ENCODE measurements at regions not wholly inside any gene's neighbourhood (a gene's known extent, or its start where the extent isn't known, plus 50 kb on each side); places are given as distances from the start of the nearest gene placed in this dataset.

DNA sequence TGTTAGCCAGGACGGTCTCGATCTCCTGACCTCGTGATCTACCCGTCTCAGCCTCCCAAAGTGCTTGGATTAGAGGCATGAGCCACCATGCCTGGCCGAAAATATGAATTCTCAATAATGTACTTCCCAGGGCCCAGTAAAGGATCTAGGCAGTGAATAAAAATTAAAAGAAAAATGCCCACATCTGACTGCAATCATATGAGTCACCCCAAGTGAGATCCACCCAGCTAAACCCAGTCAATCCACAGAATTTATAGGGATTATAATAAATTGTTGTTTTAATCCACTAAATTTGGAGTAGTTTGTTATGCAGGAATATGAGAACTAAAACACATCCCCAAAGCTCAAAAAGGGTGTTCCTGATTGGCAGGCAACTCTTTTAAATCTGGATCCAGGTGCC lies 93.5 kb upstream of the STK39 start:
- no peak for DNase-seq

DNA sequence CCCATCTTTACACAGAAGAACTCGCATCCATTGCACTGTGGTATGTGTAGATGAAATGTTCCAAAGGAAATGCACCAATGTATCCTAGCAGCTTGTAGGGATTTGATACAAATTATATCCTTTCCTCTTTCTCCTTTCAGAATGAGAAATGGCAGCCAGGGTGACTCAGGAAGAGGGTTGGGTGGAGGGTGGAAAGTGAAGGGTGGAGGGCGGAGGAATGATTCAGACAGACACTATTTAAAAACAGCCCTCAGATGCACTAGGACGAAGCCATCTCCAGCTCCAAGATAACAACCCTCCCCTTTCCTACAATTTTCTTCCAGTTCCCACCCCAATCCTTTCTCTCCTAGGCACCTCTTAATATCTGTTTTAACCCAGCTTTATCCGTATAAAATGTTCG lies 96.2 kb upstream of the STK39 start:
- peak; percentile 33 for DNase-seq

DNA sequence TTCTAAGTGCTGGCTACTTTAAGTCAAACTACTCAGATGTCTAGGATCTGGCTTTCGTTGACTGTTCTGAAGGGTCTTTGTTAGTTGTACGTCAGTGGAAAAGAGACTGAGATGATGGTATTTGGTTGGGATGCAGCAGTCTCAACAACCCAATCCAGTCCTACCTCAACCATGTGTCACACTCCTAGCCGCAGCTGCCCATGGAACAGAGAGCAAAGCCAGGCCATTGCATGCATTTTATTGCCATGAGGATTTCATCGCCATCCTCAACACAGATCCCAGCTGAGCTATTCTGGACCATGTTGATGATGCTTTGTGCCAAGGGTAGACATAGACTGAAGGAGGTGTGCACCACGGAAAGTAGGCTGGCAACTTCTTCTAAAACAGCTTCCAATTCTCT lies 97.3 kb upstream of the STK39 start:
- no peak for DNase-seq

DNA sequence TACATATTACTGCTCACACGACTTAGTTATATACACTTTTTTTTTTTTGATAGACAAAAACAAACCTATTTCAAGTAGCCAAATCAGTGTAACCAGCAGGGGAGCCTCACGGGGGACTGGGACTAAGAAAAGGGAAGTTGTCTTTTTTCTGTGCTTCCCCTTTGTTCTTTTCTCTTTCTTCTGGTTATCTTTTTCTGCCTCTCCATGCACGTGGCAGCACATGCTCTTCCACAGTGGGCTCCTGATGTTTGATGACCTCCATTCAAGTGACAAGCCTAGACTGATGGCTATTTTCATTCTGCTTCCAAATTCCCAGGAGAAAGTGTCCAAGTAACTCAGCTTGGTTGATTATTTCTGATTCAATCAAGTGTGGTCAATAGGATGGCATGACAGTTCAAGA lies 98.2 kb upstream of the STK39 start:
- DNase-seq: peak; percentile 41

DNA sequence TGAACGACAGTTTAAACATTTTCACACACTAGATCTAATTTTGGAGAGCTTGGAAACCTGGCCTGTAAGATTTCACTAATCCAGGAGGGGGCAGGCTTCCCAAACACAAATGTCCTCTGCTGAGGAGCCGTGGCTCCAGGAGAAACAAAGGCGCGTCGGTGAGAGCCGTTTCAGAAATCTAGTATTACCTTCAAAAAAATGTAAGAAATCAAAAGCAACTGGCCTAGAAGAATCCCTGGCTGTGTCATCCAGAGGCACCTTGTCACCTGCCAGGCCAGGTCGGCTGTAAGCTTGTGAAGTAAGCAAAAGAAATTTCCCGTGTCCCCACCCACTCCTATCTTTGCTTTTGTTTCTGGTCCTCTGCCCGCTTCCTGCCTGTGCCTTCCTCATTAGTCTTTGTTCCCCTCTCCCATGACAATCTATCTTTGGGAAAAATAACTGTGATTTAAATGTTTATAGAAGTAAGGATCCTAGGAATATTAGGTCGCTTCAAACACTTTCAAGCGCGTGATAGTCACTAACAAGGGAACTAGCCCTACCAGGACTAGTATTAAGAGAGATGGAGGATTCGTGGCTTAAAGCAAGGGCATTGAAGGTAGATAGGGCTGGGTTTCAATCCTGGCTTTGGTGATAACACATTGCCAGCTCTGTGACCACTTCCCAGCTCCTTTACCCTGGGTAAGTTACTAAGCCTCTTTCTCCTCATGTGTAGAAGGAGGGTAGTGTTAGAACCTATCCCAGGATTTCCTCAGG lies 99.5 kb upstream of the STK39 start:
- peak; percentile 80 for DNase-seq

- peak; percentile 59 for DNase-seq
Measured at GRCh38 chr2:168348076-168348475, 100.7 kb upstream of the STK39 start.

- no peak for DNase-seq
Measured at GRCh38 chr2:168350380-168350779, 103.0 kb upstream of the STK39 start.

GRCh38 chr2:168353251-168353650 lies 102.8 kb upstream of the CERS6 start:
- DNase-seq: no peak

GRCh38 chr2:168354499-168354898 lies 101.6 kb upstream of the CERS6 start:
- no peak for DNase-seq

DNA sequence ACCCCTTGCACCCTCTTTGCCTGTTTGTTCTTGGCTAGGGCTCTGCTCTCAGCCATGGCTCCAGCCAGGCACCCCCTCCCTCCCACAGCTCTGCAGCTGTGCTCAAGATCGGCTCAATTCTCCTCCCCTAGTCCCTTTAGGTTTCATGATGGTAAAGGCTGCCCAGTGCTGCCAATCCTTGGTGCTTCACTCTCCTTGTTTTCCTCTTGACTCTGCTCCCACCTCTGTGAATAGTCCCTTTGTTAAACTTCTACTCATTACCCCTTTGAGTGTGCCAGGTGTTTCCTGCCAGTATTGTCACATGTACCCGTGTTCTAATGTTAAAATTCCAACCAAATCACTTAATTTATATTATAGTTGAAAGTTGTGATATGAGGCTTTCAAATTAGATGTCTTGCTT lies 101.0 kb upstream of the CERS6 start:
- DNase-seq: no peak

- DNase-seq: no peak
Measured at GRCh38 chr2:168355779-168356476, 100.1 kb upstream of the CERS6 start.

- DNase-seq: no peak
Measured at GRCh38 chr2:168356477-168356835, 99.6 kb upstream of the CERS6 start.

DNA sequence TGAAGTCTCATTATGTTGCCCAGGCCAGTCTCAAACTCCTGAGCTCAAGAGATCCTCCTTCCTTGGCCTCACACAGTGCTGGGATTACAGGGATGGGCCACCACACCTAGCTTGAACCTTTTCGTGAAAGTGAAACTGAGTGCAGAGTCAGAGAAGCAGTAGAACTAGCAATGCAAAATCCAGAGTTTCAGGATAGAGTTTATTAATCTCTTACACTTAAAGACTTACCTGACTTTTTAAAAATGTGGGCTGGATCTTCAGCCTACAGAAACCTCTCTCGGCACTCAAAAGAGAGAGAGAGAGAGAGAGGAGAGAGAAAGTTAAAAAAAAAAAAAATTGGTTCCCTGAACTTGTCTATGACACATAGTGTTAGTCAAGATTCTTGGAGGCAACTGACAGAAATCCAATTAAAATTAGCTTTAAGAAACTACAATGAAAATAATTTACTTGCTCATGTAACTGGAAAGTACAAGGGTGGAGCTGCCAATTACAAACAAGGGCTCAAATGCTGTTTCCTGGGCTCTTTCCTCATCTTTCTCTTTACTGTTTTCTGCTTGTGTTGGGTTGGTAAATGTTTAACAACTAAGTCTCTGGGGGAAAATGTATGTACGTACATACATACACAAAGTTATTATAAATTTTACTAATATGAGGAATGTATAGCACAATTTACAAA lies 98.1 kb upstream of the CERS6 start:
- peak; percentile 47 for DNase-seq

GRCh38 chr2:168359082-168359481 lies 97.0 kb upstream of the CERS6 start:
- no peak for DNase-seq

DNA sequence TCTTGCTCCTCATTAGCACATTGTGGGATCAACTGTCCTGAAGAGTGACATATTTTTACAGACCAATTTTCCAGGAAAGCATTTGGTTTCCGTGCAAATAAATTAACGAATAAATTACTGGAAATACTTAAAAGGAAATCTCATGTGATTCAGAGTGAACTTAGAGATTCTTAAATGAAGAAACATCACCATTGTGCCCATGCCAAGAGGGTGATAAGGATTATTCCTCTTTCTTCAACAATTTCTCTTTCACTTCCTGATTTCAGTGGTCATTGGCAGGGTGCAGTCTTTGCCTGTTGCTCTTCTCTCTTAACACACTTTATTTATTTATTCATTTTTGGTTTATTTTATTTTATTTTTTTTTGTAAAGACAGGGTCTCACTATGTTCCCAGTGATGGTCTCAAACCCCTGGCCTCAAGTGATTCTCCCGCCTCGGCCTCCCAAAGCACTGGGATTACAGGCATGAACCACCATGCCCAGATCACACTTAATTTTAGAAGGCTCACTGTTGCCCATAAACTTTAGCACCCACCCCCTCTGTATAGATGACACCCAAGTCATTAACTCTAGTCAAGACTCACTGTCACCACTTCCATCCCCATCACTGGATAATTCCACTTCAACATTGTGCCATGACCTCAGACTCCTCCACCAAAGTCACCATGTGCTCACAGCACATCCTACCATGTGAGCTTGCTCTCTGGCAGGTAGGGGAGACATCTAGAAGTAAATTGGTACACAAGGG lies 92.6 kb upstream of the CERS6 start:
- DNase-seq: peak; percentile 87

DNA sequence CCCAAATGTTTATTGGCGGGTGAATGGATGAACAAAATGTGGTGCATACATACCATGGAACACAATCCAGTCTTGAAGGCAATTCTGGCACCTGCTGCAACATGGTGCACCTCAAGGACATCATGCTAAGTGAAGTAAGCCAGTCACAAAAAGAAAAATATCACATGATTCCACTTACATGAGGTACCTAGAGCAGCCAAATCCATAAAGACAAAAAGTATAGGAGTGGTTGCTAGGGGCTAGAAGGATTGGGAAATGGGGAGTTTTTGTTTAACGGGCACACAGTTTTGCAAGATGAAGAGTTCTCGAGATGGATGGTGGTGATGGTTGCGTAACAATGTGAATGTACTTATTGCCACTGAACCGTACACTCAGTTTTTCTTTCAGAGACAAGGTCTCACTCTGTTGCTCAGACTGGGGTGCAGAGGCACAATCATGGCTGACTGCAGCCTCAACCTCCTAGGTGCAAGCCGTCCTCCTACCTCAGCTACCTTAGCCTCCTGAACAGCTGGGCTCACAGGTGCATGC lies 90.9 kb upstream of the CERS6 start:
- DNase-seq: peak; percentile 86

- no peak for DNase-seq
Measured at GRCh38 chr2:168369031-168369430, 87.0 kb upstream of the CERS6 start.

GRCh38 chr2:168371273-168372019 lies 84.6 kb upstream of the CERS6 start:
- no peak for DNase-seq

- DNase-seq: no peak
Measured at GRCh38 chr2:168373468-168373867, 82.6 kb upstream of the CERS6 start.

DNA sequence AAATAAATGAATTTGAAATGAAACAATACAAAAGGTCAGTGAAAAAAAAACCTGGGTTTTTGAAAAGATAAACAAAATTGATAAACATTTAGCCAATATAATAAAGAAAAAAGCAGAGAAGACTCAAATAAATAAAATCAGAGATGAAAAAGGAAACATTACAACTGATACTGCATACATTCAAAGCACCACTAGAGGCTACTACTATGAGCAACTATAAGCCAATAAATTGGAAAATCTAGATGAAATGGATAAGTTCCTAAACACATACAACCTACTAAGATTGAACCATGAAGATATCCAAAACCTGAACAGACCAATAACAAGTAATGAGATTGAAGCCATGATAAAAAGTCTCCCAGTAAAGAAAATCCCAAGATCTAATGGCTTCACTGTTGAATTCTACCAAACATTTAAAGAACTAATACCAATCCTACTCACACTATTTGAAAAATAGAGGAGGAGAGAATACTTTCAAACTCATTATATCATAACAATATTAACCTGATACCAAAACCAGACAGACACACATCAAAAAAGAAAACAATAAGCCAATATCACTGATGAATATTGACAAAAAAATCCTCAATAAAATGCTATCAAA lies 80.8 kb upstream of the CERS6 start:
- DNase-seq: no peak

- no peak for DNase-seq
Measured at GRCh38 chr2:168378960-168379669, 77.0 kb upstream of the CERS6 start.
